HG03469 (cell line): ENCODE measurements at regions not wholly inside any gene's neighbourhood (a gene's known extent, or its start where the extent isn't known, plus 50 kb on each side); places are given as distances from the start of the nearest gene placed in this dataset.

Experiments
- ATAC-seq: cut with Tn5 transposase; IDR thresholded peaks from one replicate; pipeline ENCODE4 v1.9.1; 2021; ENCODE audit warnings: mild to moderate bottlenecking, moderate library complexity, moderate number of reproducible peaks; ENCODE audit not compliant: unreplicated experiment

DNA sequence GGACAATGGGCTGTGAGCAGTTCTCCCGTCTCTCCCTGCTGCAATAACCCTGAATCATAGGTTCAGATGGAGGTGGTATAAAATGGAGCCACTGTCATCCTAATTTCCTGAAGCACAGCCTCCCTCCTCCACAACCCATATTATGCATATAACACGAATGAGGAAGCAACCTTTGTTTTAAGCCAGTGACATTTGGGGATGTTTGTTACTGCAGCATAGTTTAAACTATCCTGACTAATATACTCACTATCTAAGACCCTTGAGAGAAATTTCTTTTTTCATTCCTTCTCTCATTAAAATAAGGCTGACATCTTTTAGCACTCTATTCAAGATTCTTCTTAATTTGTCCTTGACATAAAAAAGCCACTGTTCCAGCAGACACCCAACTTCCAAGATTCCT, 413.4 kb downstream of the SOX9 start:
- no peak for ATAC-seq

DNA sequence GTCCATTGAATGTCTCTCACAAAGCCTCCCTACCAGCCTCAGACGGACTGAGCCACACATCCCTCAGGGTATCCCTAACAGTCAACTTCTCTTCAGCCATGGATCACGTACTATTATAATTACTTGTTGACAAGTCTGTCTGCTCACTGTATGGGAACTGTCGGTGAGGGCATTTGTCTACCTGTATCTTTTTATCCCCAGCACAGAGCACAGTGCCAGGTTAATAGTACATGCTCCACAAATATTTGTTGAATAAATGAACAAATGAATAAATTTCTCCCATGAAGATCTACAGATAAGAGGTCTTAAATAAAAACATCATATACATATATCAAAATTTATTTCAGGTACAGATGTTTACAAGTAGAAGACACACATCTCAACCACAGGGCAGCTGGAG, 414.0 kb downstream of the SOX9 start:
- no peak for ATAC-seq

DNA sequence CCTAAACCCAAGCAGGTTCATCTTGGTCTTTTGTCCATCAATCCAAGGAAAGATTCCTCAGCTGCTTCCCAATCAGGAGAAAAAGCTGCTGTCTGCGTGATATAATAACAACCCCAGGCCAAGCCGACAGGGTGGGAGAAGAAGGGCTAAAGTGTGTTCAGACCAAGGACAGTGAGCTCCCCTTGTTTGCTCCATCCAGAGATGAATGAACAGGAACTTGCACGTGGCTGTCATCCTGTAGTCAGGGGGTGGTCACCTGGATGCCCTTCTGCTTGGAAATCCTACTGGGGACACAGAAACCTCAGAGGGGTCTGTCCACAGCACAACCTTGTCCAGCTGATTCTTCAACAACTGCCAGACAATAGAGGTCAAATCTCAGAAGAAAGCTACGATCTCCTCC, 414.5 kb downstream of the SOX9 start:
- ATAC-seq, result no peak

DNA sequence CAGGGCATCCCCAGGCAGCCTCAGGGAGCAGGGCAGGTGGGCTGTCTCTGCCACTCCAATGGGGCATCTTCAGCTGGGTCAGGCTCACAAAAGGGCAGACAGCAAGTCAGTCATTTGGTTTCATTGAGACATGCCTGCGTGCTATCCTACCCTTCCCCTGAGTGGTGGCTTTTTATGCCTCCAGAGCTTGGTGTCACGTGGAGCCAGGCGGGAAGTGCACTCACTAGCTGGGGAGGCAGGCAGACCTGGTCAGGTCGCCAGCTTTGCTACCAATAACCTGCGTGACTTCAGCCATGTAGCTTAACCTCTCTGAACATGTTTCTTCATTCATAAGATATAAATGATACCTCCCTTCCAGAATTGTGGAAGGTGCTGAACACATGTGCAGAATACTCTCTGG, 415.0 kb downstream of the SOX9 start:
- no peak for ATAC-seq

DNA sequence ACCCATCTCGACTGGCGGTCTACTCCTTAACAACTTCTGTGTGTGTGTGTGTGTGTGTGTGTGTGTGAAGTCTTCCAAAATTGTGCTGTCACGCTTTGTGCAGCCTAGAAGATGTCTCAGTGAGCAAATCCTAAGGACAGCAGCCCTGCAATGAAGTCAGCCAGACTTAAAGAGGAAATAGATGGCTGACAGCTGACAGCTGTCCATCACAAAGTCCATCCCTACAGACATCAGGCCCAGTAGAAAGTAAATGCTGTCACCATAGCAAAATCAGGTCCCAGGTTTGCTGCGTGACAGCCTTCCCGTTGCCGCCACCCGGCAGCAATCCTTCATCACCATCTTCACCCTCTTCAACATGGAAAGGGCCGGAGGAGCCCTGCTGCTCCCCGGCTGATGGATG, 416.0 kb downstream of the SOX9 start:
- ATAC-seq, result no peak

DNA sequence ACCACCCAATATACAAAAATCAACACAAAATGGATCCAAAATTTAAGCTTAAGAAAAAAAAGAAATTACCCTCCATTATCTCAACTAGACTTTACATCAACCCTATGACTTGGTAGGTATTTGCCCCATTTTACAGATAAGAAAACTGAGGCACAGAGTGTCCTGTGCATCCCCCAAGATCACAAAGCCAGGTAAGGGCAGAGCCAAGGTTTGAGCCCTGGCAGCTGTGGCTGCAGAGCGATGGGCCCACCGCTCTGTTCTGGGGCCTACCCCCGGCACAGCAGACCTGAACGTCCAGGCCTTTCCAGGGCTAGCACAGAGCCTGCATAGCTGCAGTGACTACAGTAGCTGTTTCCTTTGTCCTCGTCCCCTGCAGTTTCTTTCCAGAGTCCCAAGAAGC, 417.6 kb downstream of the SOX9 start:
- no peak for ATAC-seq

DNA sequence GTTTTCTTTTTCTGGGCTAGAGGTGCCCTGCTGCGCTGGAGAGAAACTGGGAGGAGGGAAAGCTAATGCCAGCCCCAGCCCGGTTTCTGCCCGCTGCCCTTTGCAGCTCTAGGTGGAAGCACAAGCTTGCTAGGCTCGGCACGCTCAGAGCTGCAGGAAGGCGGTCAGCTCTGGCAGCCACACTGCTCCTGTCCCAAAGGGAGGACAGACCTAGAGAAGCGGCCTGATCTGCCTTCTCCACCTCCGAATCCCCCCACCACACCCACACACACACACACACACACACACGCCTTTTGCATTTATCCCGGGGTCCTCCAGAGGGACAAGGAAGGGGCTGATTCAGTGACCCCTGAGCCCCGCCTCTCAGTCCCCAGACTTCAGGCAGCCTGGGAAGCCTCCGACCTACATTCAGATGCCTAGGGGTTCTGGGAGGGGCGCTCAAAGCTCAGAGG, 418.1 kb downstream of the SOX9 start:
- no peak for ATAC-seq

DNA sequence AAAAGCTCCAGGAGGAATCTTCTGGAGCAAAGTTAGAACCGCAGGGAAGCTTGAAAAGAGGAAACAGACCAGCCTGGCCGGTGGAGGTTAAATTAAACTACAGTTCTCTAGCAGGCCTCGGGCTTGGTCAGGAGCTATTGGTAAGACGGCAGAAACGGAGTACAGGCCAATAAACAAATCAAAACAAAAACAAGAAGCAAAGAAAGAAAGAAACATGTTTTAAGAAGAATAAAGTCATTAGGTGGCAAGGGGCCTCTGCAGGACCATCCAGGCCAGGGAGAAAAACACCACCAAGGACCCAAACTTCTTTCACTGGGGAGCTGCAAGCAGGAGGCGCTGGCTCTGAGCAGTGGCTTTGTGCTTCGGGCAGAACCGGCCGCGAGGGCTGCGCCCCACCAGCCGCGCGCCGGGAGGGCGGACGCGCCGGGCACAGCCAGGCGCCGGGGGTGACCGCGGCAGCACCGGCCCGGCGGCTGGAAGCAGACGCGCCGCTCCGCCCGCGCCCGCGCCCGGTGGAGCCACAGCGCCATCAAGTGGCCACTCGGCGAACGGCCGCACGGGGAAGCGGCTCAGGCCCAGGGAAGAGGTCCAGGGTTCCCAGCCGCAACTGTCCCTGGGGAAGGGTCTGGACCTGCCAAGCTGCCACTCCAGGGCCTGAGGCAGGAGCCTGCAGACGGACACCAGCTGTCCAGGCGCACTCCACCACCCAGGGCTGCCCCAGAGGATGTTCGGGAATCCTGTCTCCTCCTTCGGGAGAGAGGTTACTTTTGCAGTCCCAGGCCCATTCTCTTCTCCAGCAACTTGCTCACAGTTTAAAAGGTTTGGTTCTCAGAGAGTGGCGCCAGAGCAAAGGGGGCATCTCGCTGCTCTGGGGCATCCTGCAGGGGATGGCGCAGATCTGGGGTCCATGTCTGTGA, 419.4 kb downstream of the SOX9 start:
- peak; percentile 78 for ATAC-seq

DNA sequence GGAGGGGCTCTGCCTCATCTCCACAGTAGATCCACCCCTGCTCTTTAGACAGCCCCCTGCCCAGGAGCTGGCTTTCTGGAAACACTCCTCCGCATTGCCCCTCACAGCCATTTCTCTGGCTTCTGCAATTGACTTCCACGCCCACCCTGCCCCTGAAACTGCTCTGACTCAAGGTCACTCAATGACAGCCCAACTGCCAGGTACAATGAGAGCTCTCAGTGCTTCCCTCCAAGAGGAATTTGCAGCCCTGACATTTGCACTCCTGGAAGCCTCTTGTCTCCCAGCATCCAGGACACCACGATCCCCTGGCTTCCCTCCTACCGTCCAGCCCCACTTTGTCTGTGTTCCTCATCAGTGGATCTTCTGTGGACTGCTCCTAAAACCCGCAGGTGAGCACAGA, 421.5 kb downstream of the SOX9 start:
- ATAC-seq, result no peak

DNA sequence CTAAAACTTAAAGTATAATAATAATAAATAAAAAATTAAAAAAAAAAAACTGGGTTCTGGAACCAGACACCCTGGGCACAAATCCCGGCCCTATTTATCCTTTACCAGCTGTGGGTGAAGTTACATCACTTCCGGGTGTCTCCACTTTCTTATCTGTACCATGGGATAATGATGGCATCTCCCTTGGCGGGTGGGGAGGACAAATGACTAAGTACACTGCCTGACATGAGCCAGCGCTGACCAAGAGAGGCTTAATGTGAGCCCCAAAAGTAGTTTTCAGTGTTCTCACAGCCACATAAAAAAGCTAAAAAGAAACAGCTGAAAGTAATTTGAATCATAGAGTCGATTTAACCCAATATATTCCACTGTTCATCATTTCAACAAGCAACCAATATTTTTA, 424.9 kb downstream of the SOX9 start:
- ATAC-seq, result no peak

DNA sequence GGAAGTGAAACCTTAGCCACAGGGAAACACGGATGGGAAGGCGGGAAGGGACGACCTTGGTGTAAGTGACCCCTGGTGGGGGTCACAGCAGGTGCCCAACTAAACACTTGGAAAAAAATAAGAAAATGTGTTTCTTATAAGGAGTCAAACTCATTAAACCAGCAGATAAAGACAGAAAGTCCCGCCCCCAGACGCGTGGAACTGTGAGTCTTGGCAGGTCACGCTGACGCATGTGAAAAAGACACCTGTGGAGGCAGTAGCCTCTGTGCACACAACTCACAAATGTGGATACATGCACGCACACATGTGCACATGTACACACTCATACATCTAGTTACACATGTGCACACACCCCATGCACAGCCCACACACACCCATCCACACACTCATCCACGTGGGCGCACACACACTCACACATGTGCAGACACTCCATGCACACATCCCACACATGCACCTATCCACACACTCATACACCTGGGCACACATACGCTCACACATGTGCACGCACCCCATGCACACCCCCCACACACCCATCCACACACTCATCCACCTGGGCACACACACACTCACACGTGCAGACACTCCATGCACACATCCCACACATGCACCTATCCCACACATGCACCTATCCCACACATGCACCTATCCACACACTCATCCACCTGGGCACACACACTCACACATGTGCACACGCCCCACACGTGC, 432.4 kb downstream of the SOX9 start:
- ATAC-seq, result no peak

DNA sequence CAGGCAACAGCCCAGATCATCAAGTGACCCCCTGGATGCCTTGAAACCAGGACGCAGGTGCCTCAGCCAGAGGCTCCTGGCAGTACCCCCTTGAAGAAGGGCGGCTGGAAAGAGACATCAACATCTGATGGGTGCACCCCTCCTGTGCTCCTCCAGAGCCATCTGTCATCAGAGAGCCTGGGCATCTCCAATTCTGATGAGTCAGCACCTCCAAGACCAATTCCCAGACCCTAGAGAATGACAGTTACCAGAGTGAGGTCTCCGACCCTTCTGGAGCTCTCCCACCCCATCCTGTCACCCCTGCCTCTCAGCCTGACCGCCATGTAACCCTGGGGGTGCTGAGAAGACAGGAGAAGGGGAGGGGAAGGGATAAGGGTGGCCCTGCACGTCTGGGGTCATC, 433.7 kb downstream of the SOX9 start:
- no peak for ATAC-seq

DNA sequence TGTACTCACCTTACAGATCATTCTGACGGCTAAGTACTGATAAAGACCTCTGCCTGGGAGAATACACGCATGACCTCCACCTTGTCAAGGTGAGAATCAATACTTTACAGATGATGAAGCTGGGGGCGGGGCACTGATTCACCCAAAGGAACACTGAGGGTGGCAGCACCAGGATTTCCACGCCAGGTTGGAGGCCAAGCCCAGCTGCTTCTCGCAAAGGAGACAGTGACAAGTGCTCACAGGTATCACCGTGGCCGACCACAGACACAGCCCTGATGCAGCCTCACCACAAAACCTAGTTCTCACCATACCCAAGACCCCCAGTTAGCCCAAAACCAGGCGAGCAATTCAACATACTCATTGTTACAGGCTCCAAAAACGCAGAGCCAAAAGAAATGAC, 434.2 kb downstream of the SOX9 start:
- ATAC-seq, result no peak

DNA sequence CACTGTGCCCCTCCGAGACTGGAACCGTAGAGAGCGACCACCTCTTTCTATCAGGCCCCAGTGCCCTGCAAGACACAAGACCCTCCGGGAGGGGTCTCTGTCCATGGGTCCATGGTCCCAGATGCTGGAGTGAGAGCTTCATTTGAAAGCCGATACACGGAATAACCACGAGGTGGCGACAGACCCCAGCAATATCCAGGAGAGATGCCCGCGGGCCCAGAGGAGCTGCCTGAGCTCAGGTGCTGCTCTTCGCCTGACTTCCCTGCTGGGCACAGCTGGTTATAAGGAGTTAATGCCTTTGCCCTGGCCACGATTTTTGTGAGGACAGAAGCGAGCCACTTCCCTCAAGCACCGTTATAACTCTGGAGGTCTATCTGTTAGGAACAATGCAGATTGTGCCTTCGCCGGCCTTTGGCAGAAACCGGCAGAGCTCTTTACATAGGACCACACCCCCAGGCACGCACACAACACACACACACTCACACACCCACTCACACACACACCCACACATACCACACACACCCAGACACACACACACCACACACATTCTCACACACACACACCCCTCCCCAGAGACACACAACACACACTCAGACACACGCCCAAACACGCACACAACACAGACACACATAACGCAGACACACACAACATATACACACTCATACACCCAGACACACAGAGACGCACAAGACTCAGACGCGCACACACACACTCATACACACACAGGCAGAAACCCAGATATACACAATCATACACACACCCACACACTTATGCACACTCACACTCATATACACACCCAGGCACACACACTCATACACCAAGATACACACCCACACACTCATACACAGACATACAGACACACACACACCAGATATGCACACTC, 436.4 kb downstream of the SOX9 start:
- no peak for ATAC-seq

DNA sequence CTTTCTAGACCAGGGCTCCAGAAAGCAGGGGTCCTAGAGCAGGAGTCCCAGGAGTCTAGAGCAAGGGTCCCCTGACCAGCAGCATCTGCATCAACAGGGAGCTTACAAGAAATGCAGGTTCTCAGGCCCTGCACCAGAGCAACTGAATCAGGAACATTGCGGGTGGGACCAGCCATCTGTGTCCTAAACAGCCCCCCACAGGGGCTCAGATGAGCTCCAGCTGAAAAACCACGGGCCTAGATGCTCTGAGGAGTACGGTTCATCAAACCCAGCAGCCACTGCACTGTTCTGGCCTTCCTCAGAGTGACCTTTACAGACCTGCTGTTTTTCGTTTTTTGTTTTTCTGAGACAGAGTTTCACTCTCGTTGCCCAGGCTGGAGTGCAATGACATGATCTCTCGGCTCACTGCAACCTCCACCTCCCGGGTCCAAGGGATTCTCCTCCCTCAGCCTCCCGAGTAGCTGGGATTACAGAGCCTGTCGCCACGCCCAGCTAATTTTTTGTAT, 438.2 kb downstream of the SOX9 start:
- no peak for ATAC-seq

DNA sequence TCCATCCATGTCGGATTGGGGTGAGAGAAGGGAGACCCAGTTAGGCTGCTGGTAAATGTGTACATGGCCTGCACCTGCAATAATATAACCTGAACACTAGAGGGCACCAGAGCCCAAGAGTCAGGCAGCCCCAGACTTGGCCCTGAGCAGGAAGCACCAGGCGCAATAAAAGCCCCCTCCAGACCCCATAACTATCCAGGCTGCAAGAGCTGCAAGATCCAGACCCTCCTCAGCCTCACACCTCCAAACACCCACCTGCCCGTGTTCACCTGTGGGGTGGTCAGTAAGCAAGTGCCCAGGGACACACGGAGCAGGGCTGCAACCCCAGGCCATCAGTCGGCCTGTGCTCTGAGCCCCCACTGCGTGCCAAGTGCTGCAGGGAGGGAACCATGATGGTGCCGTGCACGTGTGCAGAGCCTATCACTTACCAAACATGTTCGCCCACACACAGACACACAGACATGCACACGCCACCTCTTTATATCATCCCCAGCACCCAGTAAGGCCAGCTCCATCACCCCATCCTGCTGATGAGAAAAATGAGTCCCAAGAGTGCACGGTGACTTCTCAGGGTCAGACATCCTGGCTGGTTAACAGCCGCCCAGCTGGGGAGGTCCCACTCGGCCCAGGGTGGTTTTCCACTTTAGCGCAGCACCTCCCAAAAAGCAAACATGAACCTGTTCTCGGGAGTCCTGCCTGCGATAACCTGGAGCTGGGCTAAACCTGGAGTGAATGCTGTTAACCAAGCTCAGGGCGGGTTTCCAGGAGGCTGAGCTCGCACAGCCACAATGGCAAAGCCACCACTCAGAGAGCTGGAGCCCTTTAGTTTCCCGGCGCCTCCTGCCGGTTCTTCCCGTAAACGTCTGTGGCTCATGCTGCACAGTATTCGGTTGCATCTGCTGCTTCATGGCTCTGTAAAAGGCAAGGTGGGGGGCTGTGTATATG, 439.8 kb downstream of the SOX9 start:
- no peak for ATAC-seq

DNA sequence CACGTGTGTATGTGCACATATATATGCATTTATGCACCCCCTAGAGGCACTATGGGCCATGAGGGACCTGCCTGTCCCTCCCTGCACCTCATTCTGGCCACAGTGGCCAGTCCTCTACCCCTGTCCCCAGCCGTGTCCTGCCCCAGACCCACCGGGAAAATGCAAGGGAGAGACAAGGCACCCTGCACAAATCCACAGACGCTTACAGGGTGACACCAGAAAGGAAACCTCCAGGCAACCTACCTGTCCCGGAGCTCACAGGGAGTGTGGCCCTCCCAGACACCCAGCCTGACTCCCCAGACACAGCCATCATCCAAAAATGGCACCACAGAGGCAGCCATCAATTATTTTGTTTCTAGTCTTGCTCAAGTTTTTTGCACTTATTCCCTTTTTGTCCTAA, 440.4 kb downstream of the SOX9 start:
- ATAC-seq, result no peak

DNA sequence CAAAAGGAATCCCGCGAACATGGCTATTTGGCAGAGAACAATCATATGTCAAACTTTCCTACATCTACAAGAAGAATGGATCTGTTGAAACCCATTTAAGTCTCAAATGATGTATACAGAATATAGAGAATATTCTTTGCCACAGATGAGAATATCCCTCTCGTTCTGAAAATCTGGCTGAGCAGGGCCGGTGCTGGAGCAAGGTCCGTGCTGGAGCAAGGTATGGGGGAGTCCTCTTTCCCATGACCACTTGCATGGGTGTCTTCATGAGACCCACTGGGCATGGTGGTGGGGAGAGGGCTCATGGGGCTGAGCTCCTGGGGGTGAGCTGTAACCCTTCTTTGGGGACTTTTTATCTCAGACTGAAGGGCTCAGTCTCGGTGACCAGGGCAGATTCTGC, 440.9 kb downstream of the SOX9 start:
- no peak for ATAC-seq

DNA sequence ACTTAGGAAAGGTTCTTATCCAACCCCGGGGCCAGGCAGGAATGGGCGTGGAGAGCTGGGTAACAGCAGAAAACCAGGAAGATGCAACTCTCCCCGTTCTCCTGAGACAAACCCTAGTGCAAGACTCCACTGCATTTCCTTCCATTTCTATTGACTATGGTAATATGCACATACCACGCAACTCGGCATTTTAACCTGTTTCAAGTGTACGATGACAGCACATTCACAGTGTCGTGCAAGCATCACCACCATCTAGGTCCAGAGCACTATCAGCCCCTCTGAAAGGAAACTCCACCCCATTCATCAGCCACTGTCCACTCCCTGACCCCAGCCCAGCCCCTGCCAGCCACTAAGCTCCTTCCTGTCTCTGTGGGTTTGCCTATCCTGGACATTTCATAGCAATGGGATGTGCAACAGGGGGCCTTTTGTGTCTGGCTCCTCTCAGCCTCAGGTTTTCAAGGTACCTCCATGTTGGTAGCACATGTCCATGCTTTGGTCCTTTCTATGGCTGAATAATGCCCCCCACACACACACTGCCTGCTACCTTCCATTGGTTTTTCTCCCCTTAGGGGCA, 441.9 kb downstream of the SOX9 start:
- no peak for ATAC-seq

DNA sequence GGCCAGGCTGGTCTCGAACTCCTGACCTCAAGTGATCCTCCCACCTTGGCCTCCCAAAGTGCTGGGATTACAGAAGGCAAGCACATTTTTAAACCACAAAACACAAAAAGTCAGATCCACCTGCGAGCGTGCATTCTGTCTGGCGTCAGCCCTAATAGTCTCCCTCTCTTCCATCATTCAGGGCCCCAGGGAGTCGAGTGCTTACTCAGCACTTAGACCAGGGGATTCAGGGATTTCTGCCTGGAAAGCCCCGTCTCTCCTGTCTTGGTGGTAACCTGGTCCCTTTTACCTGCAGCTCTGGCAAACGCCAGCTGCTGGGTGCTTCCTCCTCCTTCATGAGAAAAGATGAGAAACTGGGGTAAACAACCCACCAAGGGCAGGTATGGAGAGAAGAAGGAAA, 443.1 kb downstream of the SOX9 start:
- ATAC-seq, result no peak
